ENCODE measurements at regions not wholly inside any gene's neighbourhood (a gene's known extent, or its start where the extent isn't known, plus 50 kb on each side); places are given as distances from the start of the nearest gene placed in this dataset.
"Not testable (repeated sequence)": the region's sequence is repeated elsewhere in the genome, so short reads cannot be mapped to it uniquely, and the experiment has no call there.

- no peak for DNase-seq
Observed at GRCh38 chrX:829145-829544, 198.6 kb downstream of the SHOX start.

- no peak for DNase-seq
Observed at GRCh38 chrX:828411-828959, 197.9 kb downstream of the SHOX start.

GRCh38 chrX:826448-826847 is 195.9 kb downstream of the SHOX start:
- DNase-seq, result no peak

- no peak for DNase-seq
Observed at GRCh38 chrX:825991-826390, 195.4 kb downstream of the SHOX start.

- DNase-seq, result not testable (repeated sequence)
Observed at GRCh38 chrX:823073-823472, 192.5 kb downstream of the SHOX start.

- DNase-seq, result no peak
Observed at GRCh38 chrX:821327-822107, 190.9 kb downstream of the SHOX start.

- no peak for DNase-seq
Observed at GRCh38 chrX:819684-820083, 189.1 kb downstream of the SHOX start.

- no peak for DNase-seq
Observed at GRCh38 chrX:817759-818300, 187.2 kb downstream of the SHOX start.

GRCh38 chrX:817147-817546 is 186.6 kb downstream of the SHOX start:
- DNase-seq, result not testable (repeated sequence)

- DNase-seq, result no peak
Observed at GRCh38 chrX:816411-816810, 185.8 kb downstream of the SHOX start.

- no peak for DNase-seq
Observed at GRCh38 chrX:810186-810585, 179.6 kb downstream of the SHOX start.

- DNase-seq, result no peak
Observed at GRCh38 chrX:809081-809480, 178.5 kb downstream of the SHOX start.

GRCh38 chrX:806586-806985 is 176.0 kb downstream of the SHOX start:
- DNase-seq, result no peak

- DNase-seq, result no peak
Observed at GRCh38 chrX:805988-806387, 175.4 kb downstream of the SHOX start.

GRCh38 chrX:805103-805670 is 174.6 kb downstream of the SHOX start:
- no peak for DNase-seq

GRCh38 chrX:802846-803245 is 172.3 kb downstream of the SHOX start:
- DNase-seq, result no peak

- DNase-seq, result no peak
Observed at GRCh38 chrX:799808-800207, 169.2 kb downstream of the SHOX start.

- DNase-seq, result no peak
Observed at GRCh38 chrX:794311-794710, 163.7 kb downstream of the SHOX start.

GRCh38 chrX:793216-793770 is 162.7 kb downstream of the SHOX start:
- DNase-seq, result no peak

GRCh38 chrX:791479-792034 is 161.0 kb downstream of the SHOX start:
- no peak for DNase-seq

- no peak for DNase-seq
Observed at GRCh38 chrX:790783-791360, 160.3 kb downstream of the SHOX start.

GRCh38 chrX:790041-790506 is 159.5 kb downstream of the SHOX start:
- no peak for DNase-seq

- DNase-seq, result no peak
Observed at GRCh38 chrX:789096-789495, 158.5 kb downstream of the SHOX start.
